Uterus (tissue), 2 donors: ENCODE measurements at regions not wholly inside any gene's neighbourhood (a gene's known extent, or its start where the extent isn't known, plus 50 kb on each side); places are given as distances from the start of the nearest gene placed in this dataset.

Experiments used
- POLR2A ChIP-seq, 2 donors: fragments of 450-650 bp; IDR thresholded peaks; one replicate each; pipeline ENCODE4 v1.6.1; 2016; ENCODE audit warnings: antibody characterized with exemption in 2 of 2, mild to moderate bottlenecking in 1 of 2, moderate library complexity in 1 of 2
- TF ChIP-seq, protein P1 (sequence below), 4 experiments: fragments of 200-600 bp in 2 of 4; fragments of 450-650 bp in 2 of 4; sonication (generic) in 2 of 4; IDR thresholded peaks; one replicate each; pipeline ENCODE4 v1.5.1; 2016 to 2019; ENCODE audit warnings: antibody characterized with exemption in 4 of 4, mild to moderate bottlenecking in 2 of 4, moderate library complexity in 1 of 4

DNA sequence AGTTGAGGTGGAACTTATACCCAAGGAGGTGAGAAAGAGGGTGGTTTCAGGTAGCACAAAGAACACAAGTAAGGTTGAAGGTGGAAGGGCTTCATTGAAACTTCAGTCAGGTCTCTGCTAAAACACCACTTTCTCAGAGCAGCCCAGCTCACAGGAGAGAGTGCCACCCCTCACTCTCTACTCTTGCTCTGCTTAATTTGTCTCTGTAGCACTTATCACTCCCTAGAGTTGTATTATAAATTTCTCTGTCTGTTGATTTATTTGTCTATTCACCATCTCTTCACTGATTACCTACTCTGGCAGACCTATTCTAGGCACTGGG is 353.8 kb upstream of the CNR1 start:
- TF ChIP-seq, protein P1, sequence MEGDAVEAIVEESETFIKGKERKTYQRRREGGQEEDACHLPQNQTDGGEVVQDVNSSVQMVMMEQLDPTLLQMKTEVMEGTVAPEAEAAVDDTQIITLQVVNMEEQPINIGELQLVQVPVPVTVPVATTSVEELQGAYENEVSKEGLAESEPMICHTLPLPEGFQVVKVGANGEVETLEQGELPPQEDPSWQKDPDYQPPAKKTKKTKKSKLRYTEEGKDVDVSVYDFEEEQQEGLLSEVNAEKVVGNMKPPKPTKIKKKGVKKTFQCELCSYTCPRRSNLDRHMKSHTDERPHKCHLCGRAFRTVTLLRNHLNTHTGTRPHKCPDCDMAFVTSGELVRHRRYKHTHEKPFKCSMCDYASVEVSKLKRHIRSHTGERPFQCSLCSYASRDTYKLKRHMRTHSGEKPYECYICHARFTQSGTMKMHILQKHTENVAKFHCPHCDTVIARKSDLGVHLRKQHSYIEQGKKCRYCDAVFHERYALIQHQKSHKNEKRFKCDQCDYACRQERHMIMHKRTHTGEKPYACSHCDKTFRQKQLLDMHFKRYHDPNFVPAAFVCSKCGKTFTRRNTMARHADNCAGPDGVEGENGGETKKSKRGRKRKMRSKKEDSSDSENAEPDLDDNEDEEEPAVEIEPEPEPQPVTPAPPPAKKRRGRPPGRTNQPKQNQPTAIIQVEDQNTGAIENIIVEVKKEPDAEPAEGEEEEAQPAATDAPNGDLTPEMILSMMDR (IDR thresholded peaks at IDR 0.05): no peak
- no peak for TF ChIP-seq POLR2A (IDR thresholded peaks at IDR 0.05)
